H9 (cell line): ENCODE measurements at regions not wholly inside any gene's neighbourhood (a gene's known extent, or its start where the extent isn't known, plus 50 kb on each side); places are given as distances from the start of the nearest gene placed in this dataset.

Experiments used
- DNase-seq: peaks from one replicate; pipeline ENCODE4 v3.0.0-alpha.2; 2017
- H2AFZ ChIP-seq: one replicate; pipeline ENCODE4 v1.6.1; 2013; ENCODE audit warnings: mild to moderate bottlenecking, low read length, control low read depth, moderate library complexity
- H2AK5ac ChIP-seq: 2 replicates; pipeline ENCODE4 v1.6.1; 2013; ENCODE audit warnings: low read length, control low read depth, mixed read lengths; ENCODE audit not compliant: insufficient read length
- H2BK120ac ChIP-seq: one replicate; pipeline ENCODE4 v1.6.1; 2013; ENCODE audit warnings: low read depth, mild to moderate bottlenecking, low read length, control low read depth, inconsistent platforms; ENCODE audit not compliant: poor library complexity, severe bottlenecking
- H2BK12ac ChIP-seq: 2 replicates; pipeline ENCODE4 v1.6.1; 2013; ENCODE audit warnings: low read length, control low read depth, mixed read lengths, low read depth; ENCODE audit not compliant: insufficient read length
- H2BK15ac ChIP-seq: 2 replicates; pipeline ENCODE4 v1.6.1; 2013; ENCODE audit warnings: low read depth, low read length, control low read depth
- H2BK20ac ChIP-seq: one replicate; pipeline ENCODE4 v1.6.1; 2013; ENCODE audit warnings: low read depth, mild to moderate bottlenecking, low read length, control low read depth, inconsistent platforms; ENCODE audit not compliant: poor library complexity, severe bottlenecking
- H2BK5ac ChIP-seq: 2 replicates; pipeline ENCODE4 v1.6.1; 2013; ENCODE audit warnings: low read length, control low read depth, mixed read lengths; ENCODE audit not compliant: insufficient read length
- H3K14ac ChIP-seq: 2 replicates; pipeline ENCODE4 v1.6.1; 2013; ENCODE audit warnings: low read length, control low read depth; ENCODE audit not compliant: insufficient read depth
- H3K18ac ChIP-seq: 2 replicates; pipeline ENCODE4 v1.6.1; 2013; ENCODE audit warnings: low read depth, mild to moderate bottlenecking, mixed read lengths, low read length, control low read depth; ENCODE audit not compliant: insufficient read length
- H3K23ac ChIP-seq: 2 replicates; pipeline ENCODE4 v1.6.1; 2013; ENCODE audit warnings: low read length, control low read depth, mixed read lengths, low read depth; ENCODE audit not compliant: insufficient read length
- H3K23me2 ChIP-seq: 2 replicates; pipeline ENCODE4 v1.6.1; 2013; ENCODE audit warnings: low read depth, mild to moderate bottlenecking, mixed read lengths, low read length, control low read depth; ENCODE audit not compliant: insufficient read length, poor library complexity, severe bottlenecking
- H3K27ac ChIP-seq: 2 replicates; pipeline ENCODE4 v1.5.1; 2013; ENCODE audit warnings: low read length, control low read depth, mixed read lengths, low read depth; ENCODE audit not compliant: insufficient read length
- H3K27me3 ChIP-seq: 2 replicates; pipeline ENCODE4 v1.6.1; 2013; ENCODE audit warnings: low read length, control low read depth, inconsistent platforms; ENCODE audit not compliant: insufficient read depth
- H3K4ac ChIP-seq: 2 replicates; pipeline ENCODE4 v1.6.1; 2013; ENCODE audit warnings: low read depth, mild to moderate bottlenecking, control low read depth, inconsistent platforms, low read length, moderate library complexity
- H3K4me1 ChIP-seq: 2 replicates; pipeline ENCODE4 v1.6.1; 2013; ENCODE audit warnings: low read length, control low read depth, inconsistent platforms; ENCODE audit not compliant: insufficient read depth
- H3K4me2 ChIP-seq: 2 replicates; pipeline ENCODE4 v1.6.1; 2013; ENCODE audit warnings: low read length, control low read depth, mixed read lengths; ENCODE audit not compliant: insufficient read length, insufficient read depth
- H3K56ac ChIP-seq: 2 replicates; pipeline ENCODE4 v1.6.1; 2013; ENCODE audit warnings: low read depth, mild to moderate bottlenecking, mixed read lengths, low read length, control low read depth; ENCODE audit not compliant: insufficient read length
- H3K79me1 ChIP-seq: 2 replicates; pipeline ENCODE4 v1.6.1; 2013; ENCODE audit warnings: low read depth, mild to moderate bottlenecking, moderate library complexity, low read length, control low read depth, inconsistent platforms; ENCODE audit not compliant: insufficient read depth, poor library complexity, severe bottlenecking
- H3K79me2 ChIP-seq: 2 replicates; pipeline ENCODE4 v1.6.1; 2013; ENCODE audit warnings: low read length, control low read depth, inconsistent platforms; ENCODE audit not compliant: insufficient read depth
- H3K9ac ChIP-seq: 2 replicates; pipeline ENCODE4 v1.6.1; 2013; ENCODE audit warnings: low read length, control low read depth, mixed read lengths; ENCODE audit not compliant: insufficient read length; ENCODE audit errors: extremely low read depth
- H3K9me3 ChIP-seq: one replicate; pipeline ENCODE4 v1.6.1; 2013; ENCODE audit warnings: low read depth, low read length, inconsistent platforms; ENCODE audit not compliant: control insufficient read depth
- H3T11ph ChIP-seq: one replicate; pipeline ENCODE4 v1.6.1; 2013; ENCODE audit warnings: mild to moderate bottlenecking, low read length, control low read depth, inconsistent platforms
- H4K20me1 ChIP-seq: one replicate; pipeline ENCODE4 v1.6.1; 2013; ENCODE audit not compliant: control insufficient read depth, insufficient read length, insufficient read depth
- H4K5ac ChIP-seq: 2 replicates; pipeline ENCODE4 v1.6.1; 2013; ENCODE audit warnings: low read depth, mild to moderate bottlenecking, mixed read lengths, low read length, control low read depth; ENCODE audit not compliant: insufficient read length
- H4K8ac ChIP-seq: replicated peaks from 2 replicates; pipeline ENCODE4 v1.6.1; 2013; ENCODE audit warnings: low read length, control low read depth, mixed read lengths, low read depth; ENCODE audit not compliant: insufficient read length
- H4K91ac ChIP-seq: 2 replicates; pipeline ENCODE4 v1.6.1; 2013; ENCODE audit warnings: low read depth, mild to moderate bottlenecking, moderate library complexity, mixed read lengths, low read length, control low read depth; ENCODE audit not compliant: insufficient read length
- H3K27ac Mint-ChIP-seq, 3 experiments: 2 replicates in 2 of 3; 3 replicates in 1 of 3; pipeline ENCODE4 v1.8.0; 2020 to 2021; ENCODE audit warnings: mixed read lengths in 3 of 3, mild to moderate bottlenecking in 1 of 3, moderate library complexity in 1 of 3
- H3K27me3 Mint-ChIP-seq: 2 replicates; pipeline ENCODE4 v1.8.0; 2021; ENCODE audit warnings: low read depth, mild to moderate bottlenecking, moderate library complexity, mixed read lengths
- H3K36me3 Mint-ChIP-seq, 3 experiments: 2 replicates in 2 of 3; 3 replicates in 1 of 3; pipeline ENCODE4 v1.8.0; 2020 to 2021; ENCODE audit warnings: low read depth in 3 of 3, mixed read lengths in 3 of 3; ENCODE audit not compliant: insufficient read depth in 1 of 3
- H3K4me1 Mint-ChIP-seq, 2 experiments: 2 replicates each; pipeline ENCODE4 v1.8.0; 2020; ENCODE audit warnings: mixed read lengths in 2 of 2
- H3K4me3 Mint-ChIP-seq, 2 experiments: 2 replicates in 1 of 2; 3 replicates in 1 of 2; pipeline ENCODE4 v1.8.0; 2020 to 2021; ENCODE audit warnings: mild to moderate bottlenecking in 2 of 2, mixed read lengths in 2 of 2, moderate library complexity in 1 of 2
- H3K9me3 Mint-ChIP-seq, 2 experiments: 2 replicates in 1 of 2; 3 replicates in 1 of 2; pipeline ENCODE4 v1.8.0; 2020; ENCODE audit warnings: mild to moderate bottlenecking in 2 of 2, mixed read lengths in 2 of 2, moderate library complexity in 1 of 2
- WGBS: extraction: QIAGEN DNeasy Blood & Tissue Kit; methylation state at CpG from one replicate; pipeline ENCODE4 v1.1.7; 2013; ENCODE audit warnings: missing lambda C conversion rate, low lambda C conversion rate, mixed read lengths; ENCODE audit not compliant: insufficient read length; ENCODE audit errors: extremely low coverage; 5-methylcytosine and 5-hydroxymethylcytosine counted together
- TF ChIP-seq, protein P1 (sequence below): fragments of 200-600 bp; sonication (generic); conservative IDR thresholded peaks from 3 replicates; pipeline ENCODE4 v1.8.0; 2021; ENCODE audit warnings: antibody characterized with exemption, mild to moderate bottlenecking

DNA sequence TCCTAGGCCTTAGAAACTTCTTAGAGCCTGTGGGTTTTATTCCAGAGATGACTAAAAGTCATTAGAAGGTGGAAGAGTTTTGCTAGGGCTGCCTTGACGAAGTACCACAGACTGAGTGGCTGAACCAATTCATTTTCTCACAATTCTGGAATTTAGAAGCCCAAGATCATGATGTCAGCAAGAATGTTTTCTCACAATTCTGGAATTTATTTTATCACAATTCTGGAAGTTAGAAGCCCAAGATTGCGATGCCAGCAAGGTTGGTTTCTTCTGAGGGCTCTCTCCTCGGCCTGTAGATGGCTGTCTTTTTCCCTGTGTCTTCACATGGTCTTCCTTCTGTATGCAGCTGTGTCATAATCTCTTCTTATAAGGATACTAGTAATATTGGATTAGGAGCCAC is 672.9 kb upstream of the MARCKS start:
- no peaks in the 10 kb centered on the region for H3K79me2 ChIP-seq
- H3T11ph ChIP-seq = no peak overlapping the region
- H4K20me1 ChIP-seq = no peaks in the 10 kb centered on the region
- H2BK15ac ChIP-seq = no peak overlapping the region
- no peak overlapping the region for H2BK120ac ChIP-seq
- H3K18ac ChIP-seq = no peak overlapping the region
- H3K4me1 ChIP-seq = no peaks in the 10 kb centered on the region
- H2BK20ac ChIP-seq = no peak overlapping the region
- WGBS = no CpG with 5 or more reads among the region's 3 CpGs
- no peaks in the 10 kb centered on the region for H3K79me1 ChIP-seq
- H2BK12ac ChIP-seq = no peak overlapping the region
- H3K27ac ChIP-seq = no peak overlapping the region
- H3K56ac ChIP-seq = no peak overlapping the region
- H2AFZ ChIP-seq = no peak overlapping the region
- no peaks in the 10 kb centered on the region for H3K27me3 ChIP-seq
- H3K14ac ChIP-seq = no peak overlapping the region
- no peak overlapping the region for H3K9ac ChIP-seq
- H3K23ac ChIP-seq = no peak overlapping the region
- Mint-ChIP-seq H3K9me3 (no peaks in the 10 kb centered on the region), H3K27me3 (no peaks in the 10 kb centered on the region), H3K27ac (no peak overlapping the region), H3K36me3 (no peaks in the 10 kb centered on the region), H3K4me1 (peaks cover 0 to 5% of the 10 kb centered on the region in 2 experiments; a peak in 2 of 4 replicates), H3K4me3 (no peak overlapping the region)
- no peak overlapping the region for H4K5ac ChIP-seq
- H3K9me3 ChIP-seq = no peaks in the 10 kb centered on the region
- no peak overlapping the region for H3K4me2 ChIP-seq
- no peak overlapping the region for H2BK5ac ChIP-seq
- no peak overlapping the region for H2AK5ac ChIP-seq
- H3K4ac ChIP-seq = no peak overlapping the region
- no peak overlapping the region for H4K8ac ChIP-seq
- H4K91ac ChIP-seq = no peak overlapping the region
- TF ChIP-seq, protein P1, sequence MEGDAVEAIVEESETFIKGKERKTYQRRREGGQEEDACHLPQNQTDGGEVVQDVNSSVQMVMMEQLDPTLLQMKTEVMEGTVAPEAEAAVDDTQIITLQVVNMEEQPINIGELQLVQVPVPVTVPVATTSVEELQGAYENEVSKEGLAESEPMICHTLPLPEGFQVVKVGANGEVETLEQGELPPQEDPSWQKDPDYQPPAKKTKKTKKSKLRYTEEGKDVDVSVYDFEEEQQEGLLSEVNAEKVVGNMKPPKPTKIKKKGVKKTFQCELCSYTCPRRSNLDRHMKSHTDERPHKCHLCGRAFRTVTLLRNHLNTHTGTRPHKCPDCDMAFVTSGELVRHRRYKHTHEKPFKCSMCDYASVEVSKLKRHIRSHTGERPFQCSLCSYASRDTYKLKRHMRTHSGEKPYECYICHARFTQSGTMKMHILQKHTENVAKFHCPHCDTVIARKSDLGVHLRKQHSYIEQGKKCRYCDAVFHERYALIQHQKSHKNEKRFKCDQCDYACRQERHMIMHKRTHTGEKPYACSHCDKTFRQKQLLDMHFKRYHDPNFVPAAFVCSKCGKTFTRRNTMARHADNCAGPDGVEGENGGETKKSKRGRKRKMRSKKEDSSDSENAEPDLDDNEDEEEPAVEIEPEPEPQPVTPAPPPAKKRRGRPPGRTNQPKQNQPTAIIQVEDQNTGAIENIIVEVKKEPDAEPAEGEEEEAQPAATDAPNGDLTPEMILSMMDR = no peak
- DNase-seq = no peak
- no peaks in the 10 kb centered on the region for H3K23me2 ChIP-seq
